MM.1S (cell line): ENCODE measurements at regions not wholly inside any gene's neighbourhood (a gene's known extent, or its start where the extent isn't known, plus 50 kb on each side); places are given as distances from the start of the nearest gene placed in this dataset.

Source experiments
- DNase-seq: peaks from one replicate; pipeline ENCODE4 v3.0.0-alpha.2; 2015
- H2AFZ ChIP-seq: fragments of 300-600 bp; sonication (generic); 2 replicates; pipeline ENCODE4 v1.6.0; 2016; ENCODE audit warnings: antibody characterized with exemption, low read length
- H3F3A ChIP-seq: fragments of 300-600 bp; sonication (generic); 2 replicates; pipeline ENCODE4 v1.6.1; 2016; ENCODE audit warnings: mild to moderate bottlenecking, antibody characterized with exemption, low read length, moderate library complexity, mixed read lengths; ENCODE audit not compliant: insufficient read depth
- H3K27ac ChIP-seq: fragments of 300-600 bp; sonication (generic); 2 replicates; pipeline ENCODE4 v1.5.1; 2016; ENCODE audit warnings: mild to moderate bottlenecking, low read length
- H3K27me3 ChIP-seq: fragments of 300-600 bp; sonication (generic); replicated peaks from 2 replicates; pipeline ENCODE4 v1.6.0; 2016; ENCODE audit warnings: low read length; ENCODE audit not compliant: insufficient read depth
- H3K36me3 ChIP-seq: fragments of 300-600 bp; sonication (generic); replicated peaks from 2 replicates; pipeline ENCODE4 v1.6.1; 2016; ENCODE audit warnings: mild to moderate bottlenecking, low read length, mixed read lengths; ENCODE audit not compliant: insufficient read depth
- H3K4me1 ChIP-seq: fragments of 300-600 bp; sonication (generic); 2 replicates; pipeline ENCODE4 v1.6.1; 2016; ENCODE audit warnings: low read length, mixed read lengths
- H3K4me2 ChIP-seq: fragments of 300-600 bp; sonication (generic); 2 replicates; pipeline ENCODE4 v1.6.0; 2016; ENCODE audit warnings: low read depth, low read length
- H3K4me3 ChIP-seq: fragments of 300-600 bp; sonication (generic); 2 replicates; pipeline ENCODE4 v1.5.1; 2016; ENCODE audit warnings: low read length, mixed read lengths
- H3K79me2 ChIP-seq: fragments of 300-600 bp; sonication (generic); 2 replicates; pipeline ENCODE4 v1.6.1; 2016; ENCODE audit warnings: mixed run types, low read length, mixed read lengths
- H3K9ac ChIP-seq: fragments of 300-600 bp; sonication (generic); 2 replicates; pipeline ENCODE4 v1.6.1; 2016; ENCODE audit warnings: low read length, mixed read lengths
- H3K9me2 ChIP-seq: fragments of 300-600 bp; sonication (generic); replicated peaks from 2 replicates; pipeline ENCODE4 v1.6.1; 2016; ENCODE audit warnings: mild to moderate bottlenecking, low read length, mixed read lengths; ENCODE audit not compliant: insufficient read depth
- H3K9me3 ChIP-seq: fragments of 300-600 bp; sonication (generic); replicated peaks from 2 replicates; pipeline ENCODE4 v1.6.1; 2016; ENCODE audit warnings: mild to moderate bottlenecking, low read length, mixed read lengths; ENCODE audit not compliant: insufficient read depth
- H4K20me1 ChIP-seq: fragments of 300-600 bp; sonication (generic); 2 replicates; pipeline ENCODE4 v1.6.1; 2016; ENCODE audit warnings: mild to moderate bottlenecking, low read length, moderate library complexity, mixed read lengths; ENCODE audit not compliant: insufficient read depth
- CTCF ChIP-seq: fragments of 300-600 bp; sonication (generic); IDR thresholded peaks from 2 replicates; pipeline ENCODE4 v1.5.1; 2016; ENCODE audit warnings: antibody characterized with exemption, low read length, mixed read lengths
- EZH2 ChIP-seq: fragments of 300-600 bp; sonication (generic); optimal IDR thresholded peaks from 2 replicates; pipeline ENCODE3; 2017; ENCODE audit warnings: low read depth, mild to moderate bottlenecking, antibody characterized with exemption, low read length, mixed read lengths
- EZH2phosphoT487 ChIP-seq: fragments of 300-600 bp; sonication (generic); IDR thresholded peaks from 2 replicates; pipeline ENCODE4 v1.6.1; 2018; ENCODE audit warnings: antibody characterized with exemption, low read length

GRCh38 chr4:134560728-134561127 lies 359.1 kb upstream of the PABPC4L start:
- DNase-seq, result no peak
- H3K27ac ChIP-seq, result no peak overlapping the region
- no peak overlapping the region for H3K4me3 ChIP-seq
- no peak overlapping the region for H3K9ac ChIP-seq
- no peak overlapping the region for H2AFZ ChIP-seq
- no peaks in the 10 kb centered on the region for H3K79me2 ChIP-seq
- H3K4me2 ChIP-seq, result no peak overlapping the region
- no peaks in the 10 kb centered on the region for H4K20me1 ChIP-seq
- no peaks in the 10 kb centered on the region for H3K9me2 ChIP-seq
- H3K27me3 ChIP-seq, result no peaks in the 10 kb centered on the region
- H3K9me3 ChIP-seq, result no peaks in the 10 kb centered on the region
- no peaks in the 10 kb centered on the region for H3K4me1 ChIP-seq
- no peaks in the 10 kb centered on the region for H3K36me3 ChIP-seq
- H3F3A ChIP-seq, result no peaks in the 10 kb centered on the region
- no peak for TF ChIP-seq CTCF
- TF ChIP-seq EZH2, result no peak
- no peak for TF ChIP-seq EZH2phosphoT487

- Histone ChIP-seq H3K79me2 (no peaks in the 10 kb centered on the region), H4K20me1 (no peaks in the 10 kb centered on the region), H3K9me2 (no peaks in the 10 kb centered on the region), H3K9ac (no peak overlapping the region), H3K9me3 (no peaks in the 10 kb centered on the region), H3K4me1 (no peaks in the 10 kb centered on the region), H3F3A (no peaks in the 10 kb centered on the region), H3K27me3 (no peaks in the 10 kb centered on the region), H3K4me3 (no peak overlapping the region), H3K36me3 (no peaks in the 10 kb centered on the region), H3K4me2 (no peak overlapping the region), H2AFZ (no peak overlapping the region), H3K27ac (no peak overlapping the region)
- TF ChIP-seq EZH2phosphoT487, result no peak
- TF ChIP-seq EZH2, result no peak
- no peak for TF ChIP-seq CTCF
- DNase-seq, result no peak
These were observed 350.5 kb upstream of the PABPC4L start for GRCh38 chr4:134552063-134552462.

- Histone ChIP-seq H2AFZ (no peak overlapping the region), H4K20me1 (no peaks in the 10 kb centered on the region), H3K9me2 (no peaks in the 10 kb centered on the region), H3K9me3 (no peaks in the 10 kb centered on the region), H3K4me1 (no peaks in the 10 kb centered on the region), H3K27me3 (no peaks in the 10 kb centered on the region), H3K4me2 (no peak overlapping the region), H3K4me3 (no peak overlapping the region), H3K36me3 (no peaks in the 10 kb centered on the region), H3K79me2 (no peaks in the 10 kb centered on the region), H3F3A (no peaks in the 10 kb centered on the region), H3K27ac (no peak overlapping the region), H3K9ac (no peak overlapping the region)
- no peak for DNase-seq
- TF ChIP-seq CTCF (no peak), EZH2 (no peak)
These were observed 349.8 kb upstream of the PABPC4L start for GRCh38 chr4:134551348-134551747.
